ENCODE measurements at regions not wholly inside any gene's neighbourhood (a gene's known extent, or its start where the extent isn't known, plus 50 kb on each side); places are given as distances from the start of the nearest gene placed in this dataset.
A peak's percentile ranks its signal among the peaks of the same experiment; 100 is the strongest.

DNA sequence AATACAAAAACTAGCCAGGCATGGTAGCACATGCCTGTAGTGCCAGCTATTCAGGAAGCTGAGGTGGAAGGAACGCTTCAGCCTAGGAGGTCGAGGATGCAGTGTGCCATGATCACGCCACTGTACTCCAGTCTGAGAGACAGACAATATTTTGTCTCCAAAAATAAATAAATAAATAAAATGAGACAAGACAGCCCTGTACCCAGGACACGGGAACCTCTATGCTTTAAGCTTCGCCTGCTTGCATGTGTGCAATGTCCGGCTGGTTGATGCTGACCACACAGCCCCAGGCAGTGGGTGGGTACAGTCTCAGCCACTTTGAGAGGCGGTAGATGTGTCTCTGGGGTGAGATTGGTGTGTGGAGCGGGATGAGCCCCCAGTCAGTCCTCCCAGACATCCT lies 52.0 kb upstream of the MPEG1 start:
- H3K4me3 ChIP-seq, result no peak overlapping the region
- no peak overlapping the region for H3K27ac ChIP-seq
- no peak for DNase-seq
- 86 to 94% methylated on average over 8 of the region's 8 CpGs for whole genome bisulfite sequencing, 2 donors
- intact Hi-C loops (cut with DNase I), result loop anchor here in 2 of 3 donors (5.0 to 10.0 kb wide), 2 partner anchors 160 to 168 kb away; partner anchors contain the start of gene OR5A2 (in 1 of the 2)
- H3K9me3 ChIP-seq, result no peaks in the 10 kb centered on the region
- no peaks in the 10 kb centered on the region for H3K36me3 ChIP-seq
- no peaks in the 10 kb centered on the region for H3K27me3 ChIP-seq
- FAIRE-seq, result no peak
- no peaks in the 10 kb centered on the region for H3K4me1 ChIP-seq
- TF ChIP-seq, protein P1, sequence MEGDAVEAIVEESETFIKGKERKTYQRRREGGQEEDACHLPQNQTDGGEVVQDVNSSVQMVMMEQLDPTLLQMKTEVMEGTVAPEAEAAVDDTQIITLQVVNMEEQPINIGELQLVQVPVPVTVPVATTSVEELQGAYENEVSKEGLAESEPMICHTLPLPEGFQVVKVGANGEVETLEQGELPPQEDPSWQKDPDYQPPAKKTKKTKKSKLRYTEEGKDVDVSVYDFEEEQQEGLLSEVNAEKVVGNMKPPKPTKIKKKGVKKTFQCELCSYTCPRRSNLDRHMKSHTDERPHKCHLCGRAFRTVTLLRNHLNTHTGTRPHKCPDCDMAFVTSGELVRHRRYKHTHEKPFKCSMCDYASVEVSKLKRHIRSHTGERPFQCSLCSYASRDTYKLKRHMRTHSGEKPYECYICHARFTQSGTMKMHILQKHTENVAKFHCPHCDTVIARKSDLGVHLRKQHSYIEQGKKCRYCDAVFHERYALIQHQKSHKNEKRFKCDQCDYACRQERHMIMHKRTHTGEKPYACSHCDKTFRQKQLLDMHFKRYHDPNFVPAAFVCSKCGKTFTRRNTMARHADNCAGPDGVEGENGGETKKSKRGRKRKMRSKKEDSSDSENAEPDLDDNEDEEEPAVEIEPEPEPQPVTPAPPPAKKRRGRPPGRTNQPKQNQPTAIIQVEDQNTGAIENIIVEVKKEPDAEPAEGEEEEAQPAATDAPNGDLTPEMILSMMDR (IDR thresholded peaks at IDR 0.05), result no peak
- no peak for ATAC-seq

DNA sequence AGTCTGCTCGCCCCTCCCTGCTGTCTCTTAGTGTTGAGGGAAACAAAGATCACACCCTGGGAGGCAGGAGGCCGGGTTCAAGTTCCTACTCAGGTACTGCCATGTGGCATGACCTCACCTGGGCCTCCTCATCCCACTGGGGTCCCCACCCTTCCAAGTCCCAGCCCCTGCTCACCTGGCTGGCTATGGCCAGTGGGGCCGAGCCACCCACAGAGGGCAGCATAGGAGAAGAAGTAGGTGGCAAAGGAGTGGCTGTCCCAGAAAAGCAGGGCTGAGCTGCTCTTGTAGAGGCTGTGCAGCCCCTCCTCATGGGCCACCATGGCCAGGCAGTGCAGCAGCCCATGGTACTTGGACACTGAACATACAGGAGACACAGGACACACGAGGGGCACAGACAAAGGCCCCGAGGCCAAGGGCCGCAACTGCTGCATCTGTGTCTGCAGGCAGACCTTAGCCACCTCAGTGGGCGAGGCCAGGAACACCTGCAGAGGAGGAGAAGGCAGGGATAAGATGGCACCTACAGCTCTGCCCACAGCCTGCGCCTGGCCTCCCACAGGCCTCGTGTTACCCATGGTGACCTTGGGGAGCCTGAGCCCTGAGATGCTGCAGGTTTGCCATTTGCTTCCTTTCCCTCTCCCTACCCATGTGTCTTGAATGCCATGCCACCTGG lies 50.6 kb upstream of the MPEG1 start:
- TF ChIP-seq, protein P1 (IDR thresholded peaks at IDR 0.05), result peak in 3 of 4 donors; percentile 34 to 36 (median 35)
- 65 to 66% methylated on average over 9 of the region's 9 CpGs for WGBS, 2 donors
- intact Hi-C loops (cut with DNase I), result loop anchor here in 2 of 3 donors (5.0 to 10.0 kb wide), 2 partner anchors 161 to 169 kb away; partner anchors contain the start of gene OR5A2 (in 1 of the 2)

More for the DNA sequence above, 50.6 kb upstream of the MPEG1 start:
- ATAC-seq (peak; percentile 53 to 92 (median 77)), FAIRE-seq (no peak), DNase-seq (peak in 5 of 6 donors; percentile 38 to 76 (median 45))
- no peaks in the 10 kb centered on the region for H3K4me1 ChIP-seq
- H3K9me3 ChIP-seq, result no peaks in the 10 kb centered on the region
- H3K36me3 ChIP-seq, result no peaks in the 10 kb centered on the region
- no peaks in the 10 kb centered on the region for H3K27me3 ChIP-seq
- no peak overlapping the region for H3K27ac ChIP-seq
- H3K4me3 ChIP-seq, result no peak overlapping the region

All from pancreas (tissue), 10 donors.